Activated B cell treated with CpG ODN at 0.5 μM for 24 hours (primary cell): ENCODE measurements at regions not wholly inside any gene's neighbourhood (a gene's known extent, or its start where the extent isn't known, plus 50 kb on each side); places are given as distances from the start of the nearest gene placed in this dataset.

Experiments used
- ATAC-seq: fragments of 200-7000 bp; cut with Tn5 transposase; one replicate; pipeline ENCODE4 v1.10.0; 2021; ENCODE audit warnings: low read depth, mild to moderate bottlenecking, moderate library complexity
- CTCF ChIA-PET: fragments of 350-600 bp; sonication (Branson Sonifier 250); formaldehyde crosslinking; loops from one replicate; lab custom pipeline; 2021; ENCODE audit warnings: antibody characterized with exemption; lab: Charles Lee
- POLR2A ChIA-PET: fragments of 350-600 bp; sonication (Branson Sonifier 250); formaldehyde crosslinking; loops from one replicate; lab custom pipeline; 2021; ENCODE audit warnings: antibody characterized with exemption; lab: Charles Lee
- DNase-seq: peaks from one replicate; pipeline ENCODE4 v3.0.0; 2022
- H3K27ac Mint-ChIP-seq: one replicate; pipeline ENCODE4 v1.8.0; 2020; ENCODE audit warnings: mixed read lengths
- H3K27me3 Mint-ChIP-seq: one replicate; pipeline ENCODE4 v1.8.0; 2021; ENCODE audit warnings: mixed read lengths
- H3K36me3 Mint-ChIP-seq: one replicate; pipeline ENCODE4 v1.8.0; 2021; ENCODE audit warnings: low read depth, mixed read lengths
- H3K4me1 Mint-ChIP-seq: one replicate; pipeline ENCODE4 v1.8.0; 2021; ENCODE audit warnings: mixed read lengths
- H3K4me3 Mint-ChIP-seq: one replicate; pipeline ENCODE4 v1.8.0; 2020; ENCODE audit warnings: mild to moderate bottlenecking, mixed read lengths
- H3K9me3 Mint-ChIP-seq: one replicate; pipeline ENCODE4 v1.8.0; 2020; ENCODE audit warnings: mixed read lengths
- intact Hi-C: fragments of 100-400 bp; cut with micrococcal nuclease; formaldehyde crosslinking; loops from one replicate; pipeline ENCODE4 v1.15.1; 2024
- TF ChIP-seq, protein P1 (sequence below): fragments of 200-600 bp; IDR thresholded peaks from one replicate; pipeline ENCODE4 v1.8.0; 2022; ENCODE audit warnings: antibody characterized with exemption, mild to moderate bottlenecking

- CTCF ChIA-PET, result no interaction called here
- POLR2A ChIA-PET, result no interaction called here
- Mint-ChIP-seq H3K27ac (no peak overlapping the region), H3K27me3 (no peaks in the 10 kb centered on the region), H3K36me3 (no peaks in the 10 kb centered on the region), H3K9me3 (peaks cover 4% of the 10 kb centered on the region), H3K4me1 (no peaks in the 10 kb centered on the region), H3K4me3 (no peak overlapping the region)
- intact Hi-C loops, result no loop called here
- DNase-seq (no peak), ATAC-seq (no peak)
- TF ChIP-seq, protein P1, sequence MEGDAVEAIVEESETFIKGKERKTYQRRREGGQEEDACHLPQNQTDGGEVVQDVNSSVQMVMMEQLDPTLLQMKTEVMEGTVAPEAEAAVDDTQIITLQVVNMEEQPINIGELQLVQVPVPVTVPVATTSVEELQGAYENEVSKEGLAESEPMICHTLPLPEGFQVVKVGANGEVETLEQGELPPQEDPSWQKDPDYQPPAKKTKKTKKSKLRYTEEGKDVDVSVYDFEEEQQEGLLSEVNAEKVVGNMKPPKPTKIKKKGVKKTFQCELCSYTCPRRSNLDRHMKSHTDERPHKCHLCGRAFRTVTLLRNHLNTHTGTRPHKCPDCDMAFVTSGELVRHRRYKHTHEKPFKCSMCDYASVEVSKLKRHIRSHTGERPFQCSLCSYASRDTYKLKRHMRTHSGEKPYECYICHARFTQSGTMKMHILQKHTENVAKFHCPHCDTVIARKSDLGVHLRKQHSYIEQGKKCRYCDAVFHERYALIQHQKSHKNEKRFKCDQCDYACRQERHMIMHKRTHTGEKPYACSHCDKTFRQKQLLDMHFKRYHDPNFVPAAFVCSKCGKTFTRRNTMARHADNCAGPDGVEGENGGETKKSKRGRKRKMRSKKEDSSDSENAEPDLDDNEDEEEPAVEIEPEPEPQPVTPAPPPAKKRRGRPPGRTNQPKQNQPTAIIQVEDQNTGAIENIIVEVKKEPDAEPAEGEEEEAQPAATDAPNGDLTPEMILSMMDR, result no peak
Observed at GRCh38 chr4:19039816-19040215, 1018.3 kb upstream of the LCORL start.

GRCh38 chr4:19038231-19038630 is 1016.7 kb upstream of the LCORL start:
- TF ChIP-seq, protein P1, result no peak
- ATAC-seq, result no peak
- H3K27ac Mint-ChIP-seq, result no peak overlapping the region
- no peaks in the 10 kb centered on the region for H3K27me3 Mint-ChIP-seq
- POLR2A ChIA-PET, result no interaction called here
- H3K9me3 Mint-ChIP-seq, result peaks cover 4% of the 10 kb centered on the region
- H3K36me3 Mint-ChIP-seq, result no peaks in the 10 kb centered on the region
- no peaks in the 10 kb centered on the region for H3K4me1 Mint-ChIP-seq
- CTCF ChIA-PET, result no interaction called here
- H3K4me3 Mint-ChIP-seq, result no peak overlapping the region
- intact Hi-C loops, result no loop called here
- DNase-seq, result no peak

DNA sequence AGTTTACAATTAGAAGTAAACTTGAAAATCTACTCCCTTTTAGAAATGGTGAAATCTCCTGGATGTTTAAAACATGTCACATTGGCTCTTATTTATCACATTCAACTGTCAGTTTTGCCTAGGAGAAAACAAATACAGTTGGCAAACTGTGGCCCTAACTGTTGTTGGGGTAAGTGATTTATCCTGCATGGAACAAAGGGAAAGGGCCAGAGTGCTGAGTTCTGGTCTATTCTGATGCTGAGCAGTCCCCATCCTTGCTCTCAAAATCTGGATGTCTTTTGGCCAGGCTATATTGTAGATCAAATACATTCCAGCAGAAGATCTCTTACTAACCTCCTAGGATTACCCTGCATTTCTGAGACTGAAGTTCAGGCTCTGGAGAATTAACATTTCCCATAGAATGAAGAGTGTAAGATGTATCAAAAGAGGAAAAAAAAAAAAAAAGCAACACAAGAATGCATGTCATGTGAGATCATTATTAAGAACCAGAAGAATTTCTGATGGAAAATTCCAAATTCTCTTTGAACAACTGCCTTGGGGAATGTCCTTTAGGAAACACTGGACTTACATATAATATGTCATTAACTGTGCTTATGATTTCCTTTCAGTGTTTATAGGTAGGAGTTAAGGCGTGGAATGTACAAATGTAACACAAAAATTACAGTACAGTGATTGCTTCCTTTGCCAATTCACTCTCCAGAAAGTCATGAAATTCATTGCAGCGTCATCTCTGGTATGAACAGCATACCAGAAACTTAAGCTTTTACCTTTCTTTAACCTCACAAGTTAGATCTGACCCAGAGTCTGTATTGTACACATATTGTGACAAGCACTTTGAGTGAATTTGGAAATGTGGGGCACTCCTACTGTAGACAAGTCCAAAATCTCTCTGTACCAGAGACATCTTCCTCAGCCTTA is 1012.5 kb upstream of the LCORL start:
- no peaks in the 10 kb centered on the region for H3K36me3 Mint-ChIP-seq
- no peaks in the 10 kb centered on the region for H3K4me1 Mint-ChIP-seq
- TF ChIP-seq, protein P1, result no peak
- intact Hi-C loops, result no loop called here
- H3K4me3 Mint-ChIP-seq, result no peak overlapping the region
- no peak overlapping the region for H3K27ac Mint-ChIP-seq
- POLR2A ChIA-PET, result no interaction called here
- CTCF ChIA-PET, result no interaction called here
- no peaks in the 10 kb centered on the region for H3K27me3 Mint-ChIP-seq
- DNase-seq (no peak), ATAC-seq (no peak)
- H3K9me3 Mint-ChIP-seq, result peaks cover 2% of the 10 kb centered on the region

GRCh38 chr4:19030536-19030935 is 1009.0 kb upstream of the LCORL start:
- no peak overlapping the region for H3K4me3 Mint-ChIP-seq
- intact Hi-C loops, result no loop called here
- DNase-seq, result no peak
- TF ChIP-seq, protein P1, result no peak
- no peaks in the 10 kb centered on the region for H3K36me3 Mint-ChIP-seq
- H3K27ac Mint-ChIP-seq, result no peak overlapping the region
- ChIA-PET POLR2A (no interaction called here), CTCF (no interaction called here)
- H3K9me3 Mint-ChIP-seq, result no peaks in the 10 kb centered on the region
- no peak for ATAC-seq
- no peaks in the 10 kb centered on the region for H3K27me3 Mint-ChIP-seq
- no peaks in the 10 kb centered on the region for H3K4me1 Mint-ChIP-seq

DNA sequence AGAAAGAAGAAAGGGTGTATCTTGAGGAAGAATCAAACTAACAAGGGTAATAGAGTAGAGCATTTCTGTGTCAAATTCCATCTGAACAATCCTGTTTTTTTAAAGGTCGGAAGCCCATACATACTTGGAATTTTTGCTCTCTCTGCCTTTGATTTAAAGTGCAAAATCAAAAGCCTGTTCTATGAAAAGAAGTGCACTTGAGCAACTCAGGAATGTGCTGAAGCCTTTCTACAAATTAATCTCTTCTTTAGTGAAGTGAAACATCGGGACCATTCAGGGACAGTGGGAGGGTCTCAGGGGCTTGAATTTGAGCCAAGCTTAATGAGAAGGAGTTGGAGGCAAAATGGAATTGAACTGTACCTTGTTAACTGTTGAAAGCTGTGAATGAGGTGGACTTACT is 1008.5 kb upstream of the LCORL start:
- H3K27me3 Mint-ChIP-seq, result no peaks in the 10 kb centered on the region
- no peaks in the 10 kb centered on the region for H3K36me3 Mint-ChIP-seq
- POLR2A ChIA-PET, result no interaction called here
- H3K9me3 Mint-ChIP-seq, result no peaks in the 10 kb centered on the region
- intact Hi-C loops, result no loop called here
- H3K27ac Mint-ChIP-seq, result no peak overlapping the region
- ATAC-seq (no peak), DNase-seq (no peak)
- CTCF ChIA-PET, result no interaction called here
- TF ChIP-seq, protein P1, result no peak
- H3K4me3 Mint-ChIP-seq, result no peak overlapping the region
- no peaks in the 10 kb centered on the region for H3K4me1 Mint-ChIP-seq
